HG03469 (cell line): ENCODE measurements at regions not wholly inside any gene's neighbourhood (a gene's known extent, or its start where the extent isn't known, plus 50 kb on each side); places are given as distances from the start of the nearest gene placed in this dataset.

Experiments used
- ATAC-seq: cut with Tn5 transposase; IDR thresholded peaks from one replicate; pipeline ENCODE4 v1.9.1; 2021; ENCODE audit warnings: mild to moderate bottlenecking, moderate library complexity, moderate number of reproducible peaks; ENCODE audit not compliant: unreplicated experiment

DNA sequence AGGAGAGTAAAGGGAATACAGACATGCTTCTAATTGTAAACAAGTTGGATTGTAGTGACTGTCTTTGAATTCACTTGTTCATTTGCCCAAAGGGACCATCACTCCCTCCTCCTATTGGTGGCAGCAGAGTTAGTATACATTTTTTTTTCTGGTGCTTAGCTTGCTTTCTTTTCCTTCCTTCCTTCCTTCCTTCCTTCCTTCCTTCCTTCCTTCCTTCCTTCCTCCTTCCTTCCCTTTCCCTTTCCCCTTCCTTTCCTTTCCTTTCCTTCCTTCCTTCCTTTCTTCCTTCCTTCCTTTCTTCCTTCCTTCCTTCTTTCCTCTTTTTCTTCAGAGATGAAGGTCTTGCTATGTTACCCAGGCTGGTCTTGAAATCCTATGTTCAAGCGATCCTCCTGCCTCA lies 94.8 kb upstream of the ATP6AP2 start:
- ATAC-seq, result no peak

GRCh38 chrX:40485102-40485826 lies 95.5 kb upstream of the ATP6AP2 start:
- ATAC-seq, result no peak

DNA sequence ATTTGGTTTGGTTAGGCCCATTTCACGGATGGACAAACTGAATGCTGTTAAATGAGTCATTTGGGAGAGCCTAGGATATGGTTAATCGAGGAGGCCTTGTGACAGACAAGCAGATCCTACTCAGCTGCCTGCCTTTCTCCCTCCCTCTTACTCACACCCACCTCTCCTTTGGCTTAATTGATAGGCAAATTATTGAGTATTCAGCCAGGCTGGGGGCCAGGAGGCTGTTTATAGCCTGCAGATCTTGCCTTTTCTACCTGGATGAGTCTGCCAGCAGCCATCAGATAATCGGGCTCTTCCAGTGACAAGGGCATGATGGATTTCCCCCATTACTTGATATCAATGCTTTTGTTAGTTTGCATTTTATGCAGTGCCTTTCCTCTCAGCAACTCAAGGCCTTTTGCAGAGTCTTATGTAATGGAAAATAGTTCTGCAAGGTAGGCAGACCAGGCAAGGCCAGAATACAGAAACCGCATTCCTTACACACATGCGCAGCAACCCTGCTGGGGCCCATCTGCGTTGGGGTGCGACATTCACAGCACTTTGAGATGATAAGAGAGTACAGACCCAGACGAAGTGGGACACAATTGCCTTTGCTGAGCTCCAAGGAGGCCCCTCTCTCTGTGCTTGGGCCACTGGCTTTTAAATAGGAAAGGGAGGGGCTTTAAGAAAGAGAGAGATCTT lies 96.2 kb upstream of the ATP6AP2 start:
- no peak for ATAC-seq

GRCh38 chrX:40483502-40483901 lies 97.3 kb upstream of the ATP6AP2 start:
- no peak for ATAC-seq

DNA sequence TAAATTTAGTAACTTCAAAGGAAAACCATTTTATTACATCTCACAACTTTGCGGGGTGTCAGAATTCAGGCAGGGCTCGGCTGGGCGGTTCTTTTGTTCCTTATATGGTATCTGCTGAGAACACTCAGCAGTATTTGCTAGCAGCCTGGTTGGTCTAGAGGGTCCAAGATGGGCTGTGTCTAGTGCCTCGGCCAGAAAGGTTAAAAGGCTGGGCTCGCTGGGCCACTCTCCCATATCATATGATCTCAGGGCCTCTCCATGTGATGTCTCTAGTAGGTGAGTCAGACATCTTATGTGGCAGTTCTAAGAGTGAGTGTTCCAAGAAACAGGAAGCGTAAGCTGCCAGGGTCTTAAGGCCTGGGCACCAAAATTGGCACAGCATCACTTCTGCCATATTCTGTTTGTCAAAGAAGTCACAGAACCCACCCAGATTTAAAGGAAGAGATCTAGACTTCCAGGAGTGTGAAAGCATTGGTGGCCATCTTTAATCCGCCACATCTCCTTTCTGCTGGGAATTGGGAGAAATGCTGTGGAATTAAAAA lies 100.9 kb upstream of the ATP6AP2 start:
- ATAC-seq, result no peak

GRCh38 chrX:40478474-40479065 lies 102.2 kb upstream of the ATP6AP2 start:
- ATAC-seq, result no peak

- no peak for ATAC-seq
These were observed 103.8 kb upstream of the ATP6AP2 start for GRCh38 chrX:40476958-40477357.

GRCh38 chrX:40474645-40475044 lies 106.1 kb upstream of the ATP6AP2 start:
- ATAC-seq, result no peak

DNA sequence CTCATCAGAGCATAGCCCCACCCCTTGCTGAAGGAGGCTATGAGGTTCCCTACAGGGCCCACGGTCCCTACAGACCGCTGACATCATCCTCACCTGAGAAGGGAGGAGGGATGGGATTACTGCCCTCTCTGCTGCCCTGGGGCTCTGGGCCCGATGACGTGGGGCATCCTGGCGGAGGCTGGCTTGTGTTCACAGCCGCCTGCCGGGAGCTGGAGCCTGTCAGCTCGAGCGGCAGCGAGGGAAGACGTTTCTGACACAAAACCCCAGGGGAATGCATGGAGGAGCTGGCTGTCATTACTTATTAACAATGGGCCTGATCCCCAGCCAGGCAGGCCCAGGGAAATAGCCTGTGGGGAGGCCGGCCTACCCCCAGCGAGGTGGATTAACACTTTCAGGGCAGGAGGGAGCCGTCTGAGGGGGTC lies 106.6 kb upstream of the ATP6AP2 start:
- ATAC-seq, result no peak

GRCh38 chrX:40473460-40474204 lies 107.1 kb upstream of the ATP6AP2 start:
- no peak for ATAC-seq

- no peak for ATAC-seq
These were observed 108.7 kb upstream of the ATP6AP2 start for GRCh38 chrX:40471965-40472648.

GRCh38 chrX:40470830-40471429 lies 109.8 kb upstream of the ATP6AP2 start:
- no peak for ATAC-seq

DNA sequence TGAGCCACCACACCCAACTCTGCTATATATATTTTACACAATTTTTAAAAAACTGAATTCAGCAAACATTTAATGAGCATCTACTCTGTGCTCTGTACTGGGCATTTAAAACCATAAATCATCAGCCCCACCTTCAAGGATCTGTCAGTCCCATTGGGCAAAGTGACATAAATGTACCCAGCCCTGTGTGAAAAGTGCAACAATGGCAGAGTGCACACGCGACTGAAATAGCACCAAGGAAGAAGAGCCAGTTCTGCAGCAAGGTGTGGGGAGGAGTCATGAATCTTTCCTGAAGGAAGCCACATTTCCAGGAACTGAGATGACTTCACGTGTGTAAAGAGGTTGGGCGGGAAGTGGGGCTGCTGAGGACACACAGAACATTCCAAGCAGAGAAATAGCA lies 111.5 kb upstream of the ATP6AP2 start:
- no peak for ATAC-seq

GRCh38 chrX:40468033-40468846 lies 112.5 kb upstream of the ATP6AP2 start:
- no peak for ATAC-seq

- ATAC-seq, result no peak
These were observed 113.3 kb upstream of the ATP6AP2 start for GRCh38 chrX:40467454-40467853.

- no peak for ATAC-seq
These were observed 114.8 kb upstream of the ATP6AP2 start for GRCh38 chrX:40465735-40466551.

DNA sequence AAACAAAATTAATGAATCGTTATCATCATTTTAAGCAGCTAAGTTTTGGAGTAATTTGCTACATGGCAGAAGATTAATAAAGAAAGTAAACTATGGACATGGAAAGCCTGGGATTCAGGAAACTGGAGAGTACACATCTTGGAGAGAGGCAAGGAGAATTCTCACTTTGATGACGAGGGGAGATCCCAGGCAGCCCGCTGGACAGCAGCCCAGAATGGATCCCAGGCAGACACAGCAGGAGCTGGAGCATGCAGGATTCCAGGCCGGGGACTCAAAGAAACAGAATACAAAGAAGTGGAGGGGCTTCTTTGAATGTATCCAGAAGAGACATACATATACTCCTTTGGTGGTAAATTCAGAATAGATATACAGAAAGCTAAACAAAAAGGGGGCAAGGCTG lies 118.0 kb upstream of the ATP6AP2 start:
- ATAC-seq, result no peak

GRCh38 chrX:40460926-40461325 lies 119.8 kb upstream of the ATP6AP2 start:
- no peak for ATAC-seq
